ENCODE measurements at regions not wholly inside any gene's neighbourhood (a gene's known extent, or its start where the extent isn't known, plus 50 kb on each side); places are given as distances from the start of the nearest gene placed in this dataset.
"Not testable (repeated sequence)": the region's sequence is repeated elsewhere in the genome, so short reads cannot be mapped to it uniquely, and the experiment has no call there.

- Histone ChIP-seq H3K9me3 (ENCODE audit: control insufficient read depth, low read length) (no peaks in the 10 kb centered on the region), H3K27me3 (ENCODE audit: control insufficient read depth, insufficient read depth) (no peaks in the 10 kb centered on the region), H3K4me3 (ENCODE audit: low read length) (no peak overlapping the region), H3K27ac (ENCODE audit: low read length) (no peak overlapping the region), H3K4me1 (ENCODE audit: control insufficient read depth, insufficient read depth, low read length) (no peaks in the 10 kb centered on the region)
- intact Hi-C loops (cut with DNase I) = no loop called here
- 79% methylated on average over 4 of the region's 4 CpGs for WGBS
- ATAC-seq (no peak), DNase-seq (no peak)
Measured at GRCh38 chr4:163693776-163694175, 199.3 kb downstream of the TMA16 start.

GRCh38 chr4:163694385-163694784 lies 199.9 kb downstream of the TMA16 start:
- Histone ChIP-seq H3K27me3 (ENCODE audit: control insufficient read depth, insufficient read depth) (no peaks in the 10 kb centered on the region), H3K4me3 (ENCODE audit: low read length) (no peak overlapping the region), H3K4me1 (ENCODE audit: control insufficient read depth, insufficient read depth, low read length) (no peaks in the 10 kb centered on the region), H3K27ac (ENCODE audit: low read length) (no peak overlapping the region), H3K9me3 (ENCODE audit: control insufficient read depth, low read length) (no peaks in the 10 kb centered on the region)
- intact Hi-C loops (cut with DNase I) = no loop called here
- no peak for ATAC-seq
- no peak for DNase-seq

GRCh38 chr4:163697121-163697520 lies 202.6 kb downstream of the TMA16 start:
- ATAC-seq (no peak), DNase-seq (no peak)
- Histone ChIP-seq H3K27me3 (ENCODE audit: control insufficient read depth, insufficient read depth) (no peaks in the 10 kb centered on the region), H3K4me3 (ENCODE audit: low read length) (no peak overlapping the region), H3K27ac (ENCODE audit: low read length) (no peak overlapping the region), H3K9me3 (ENCODE audit: control insufficient read depth, low read length) (no peaks in the 10 kb centered on the region), H3K4me1 (ENCODE audit: control insufficient read depth, insufficient read depth, low read length) (no peaks in the 10 kb centered on the region)
- intact Hi-C loops (cut with DNase I) = no loop called here
- WGBS = 73% methylated on average over 3 of the region's 3 CpGs

GRCh38 chr4:163700383-163700782 lies 205.9 kb downstream of the TMA16 start:
- H3K27ac ChIP-seq (ENCODE audit: low read length); DNase-seq; ATAC-seq; H3K4me1 ChIP-seq (ENCODE audit: control insufficient read depth, insufficient read depth, low read length); H3K27me3 ChIP-seq (ENCODE audit: control insufficient read depth, insufficient read depth); H3K9me3 ChIP-seq (ENCODE audit: control insufficient read depth, low read length); H3K4me3 ChIP-seq (ENCODE audit: low read length); intact Hi-C loops (cut with DNase I): not testable (repeated sequence)
- 91% methylated on average over 4 of the region's 4 CpGs for WGBS

GRCh38 chr4:163701916-163702315 lies 207.4 kb downstream of the TMA16 start:
- Histone ChIP-seq H3K27ac (ENCODE audit: low read length) (no peak overlapping the region), H3K4me1 (ENCODE audit: control insufficient read depth, insufficient read depth, low read length) (no peaks in the 10 kb centered on the region), H3K4me3 (ENCODE audit: low read length) (no peak overlapping the region), H3K9me3 (ENCODE audit: control insufficient read depth, low read length) (no peaks in the 10 kb centered on the region), H3K27me3 (ENCODE audit: control insufficient read depth, insufficient read depth) (no peaks in the 10 kb centered on the region)
- DNase-seq (no peak), ATAC-seq (no peak)
- WGBS = 44% methylated on average over 5 of the region's 5 CpGs
- intact Hi-C loops (cut with DNase I) = no loop called here

- intact Hi-C loops (cut with DNase I) = no loop called here
- WGBS = 55% methylated on average over 4 of the region's 4 CpGs
- H3K27me3 ChIP-seq (ENCODE audit: control insufficient read depth, insufficient read depth) = no peaks in the 10 kb centered on the region
Measured at GRCh38 chr4:163702736-163703135, 208.2 kb downstream of the TMA16 start.

GRCh38 chr4:163703251-163703650 lies 208.8 kb downstream of the TMA16 start:
- ATAC-seq (no peak), DNase-seq (no peak)
- Histone ChIP-seq H3K4me1 (ENCODE audit: control insufficient read depth, insufficient read depth, low read length) (no peaks in the 10 kb centered on the region), H3K4me3 (ENCODE audit: low read length) (no peak overlapping the region), H3K9me3 (ENCODE audit: control insufficient read depth, low read length) (no peaks in the 10 kb centered on the region), H3K27me3 (ENCODE audit: control insufficient read depth, insufficient read depth) (no peaks in the 10 kb centered on the region), H3K27ac (ENCODE audit: low read length) (no peak overlapping the region)
- WGBS = 35% methylated on average over 1 of the region's 1 CpG
- intact Hi-C loops (cut with DNase I) = no loop called here

More at GRCh38 chr4:163702736-163703135, 208.2 kb downstream of the TMA16 start:
- Histone ChIP-seq H3K9me3 (ENCODE audit: control insufficient read depth, low read length) (no peaks in the 10 kb centered on the region), H3K4me1 (ENCODE audit: control insufficient read depth, insufficient read depth, low read length) (no peaks in the 10 kb centered on the region), H3K27ac (ENCODE audit: low read length) (no peak overlapping the region), H3K4me3 (ENCODE audit: low read length) (no peak overlapping the region)
- ATAC-seq (no peak), DNase-seq (no peak)

- H3K9me3 ChIP-seq (ENCODE audit: control insufficient read depth, low read length) = no peaks in the 10 kb centered on the region
- DNase-seq (no peak), ATAC-seq (no peak)
- H3K27me3 ChIP-seq (ENCODE audit: control insufficient read depth, insufficient read depth) = no peaks in the 10 kb centered on the region
- no peak overlapping the region for H3K4me3 ChIP-seq (ENCODE audit: low read length)
- no peak overlapping the region for H3K27ac ChIP-seq (ENCODE audit: low read length)
- intact Hi-C loops (cut with DNase I) = no loop called here
- H3K4me1 ChIP-seq (ENCODE audit: control insufficient read depth, insufficient read depth, low read length) = no peaks in the 10 kb centered on the region
Measured at GRCh38 chr4:163707873-163708272, 213.4 kb downstream of the TMA16 start.

GRCh38 chr4:163709601-163710000 lies 215.1 kb downstream of the TMA16 start:
- Histone ChIP-seq H3K4me3 (ENCODE audit: low read length) (no peak overlapping the region), H3K4me1 (ENCODE audit: control insufficient read depth, insufficient read depth, low read length) (no peaks in the 10 kb centered on the region), H3K27me3 (ENCODE audit: control insufficient read depth, insufficient read depth) (no peaks in the 10 kb centered on the region), H3K9me3 (ENCODE audit: control insufficient read depth, low read length) (no peaks in the 10 kb centered on the region), H3K27ac (ENCODE audit: low read length) (no peak overlapping the region)
- DNase-seq = no peak
- no peak for ATAC-seq
- 94% methylated on average over 1 of the region's 1 CpG for WGBS
- intact Hi-C loops (cut with DNase I) = no loop called here

- Histone ChIP-seq H3K4me3 (ENCODE audit: low read length) (no peak overlapping the region), H3K27ac (ENCODE audit: low read length) (no peak overlapping the region), H3K4me1 (ENCODE audit: control insufficient read depth, insufficient read depth, low read length) (no peaks in the 10 kb centered on the region), H3K27me3 (ENCODE audit: control insufficient read depth, insufficient read depth) (no peaks in the 10 kb centered on the region), H3K9me3 (ENCODE audit: control insufficient read depth, low read length) (no peaks in the 10 kb centered on the region)
- intact Hi-C loops (cut with DNase I) = no loop called here
- ATAC-seq = no peak
- WGBS = 71% methylated on average over 2 of the region's 2 CpGs
- no peak for DNase-seq
Measured at GRCh38 chr4:163710158-163710557, 215.7 kb downstream of the TMA16 start.

- H3K27me3 ChIP-seq (ENCODE audit: control insufficient read depth, insufficient read depth); H3K9me3 ChIP-seq (ENCODE audit: control insufficient read depth, low read length); intact Hi-C loops (cut with DNase I); H3K4me1 ChIP-seq (ENCODE audit: control insufficient read depth, insufficient read depth, low read length); H3K4me3 ChIP-seq (ENCODE audit: low read length); ATAC-seq; H3K27ac ChIP-seq (ENCODE audit: low read length): not testable (repeated sequence)
- peak in 1 of 3 donors; percentile 29 for DNase-seq
- WGBS = 93% methylated on average over 8 of the region's 9 CpGs
Measured at GRCh38 chr4:163724495-163724894, 230.0 kb downstream of the TMA16 start.

GRCh38 chr4:163726641-163727040 lies 232.2 kb downstream of the TMA16 start:
- Histone ChIP-seq H3K9me3 (ENCODE audit: control insufficient read depth, low read length) (no peaks in the 10 kb centered on the region), H3K27me3 (ENCODE audit: control insufficient read depth, insufficient read depth) (no peaks in the 10 kb centered on the region), H3K4me1 (ENCODE audit: control insufficient read depth, insufficient read depth, low read length) (no peaks in the 10 kb centered on the region), H3K27ac (ENCODE audit: low read length) (no peak overlapping the region), H3K4me3 (ENCODE audit: low read length) (no peak overlapping the region)
- DNase-seq (no peak), ATAC-seq (no peak)
- WGBS = 62% methylated on average over 2 of the region's 2 CpGs
- intact Hi-C loops (cut with DNase I) = no loop called here
